Nephron progenitor cell (in vitro differentiated cells): ENCODE measurements at regions not wholly inside any gene's neighbourhood (a gene's known extent, or its start where the extent isn't known, plus 50 kb on each side); places are given as distances from the start of the nearest gene placed in this dataset.
"Not testable (repeated sequence)": the region's sequence is repeated elsewhere in the genome, so short reads cannot be mapped to it uniquely, and the experiment has no call there.

Experiments
- DNase-seq: peaks from one replicate; pipeline ENCODE4 v3.0.0; 2021
- H3K27ac Mint-ChIP-seq: 2 replicates; pipeline ENCODE4 v1.8.0; 2021; ENCODE audit warnings: mild to moderate bottlenecking, moderate library complexity, mixed read lengths
- H3K27me3 Mint-ChIP-seq: 2 replicates; pipeline ENCODE4 v1.8.0; 2021; ENCODE audit warnings: mild to moderate bottlenecking, low read depth, mixed read lengths; ENCODE audit not compliant: poor library complexity
- H3K36me3 Mint-ChIP-seq: 2 replicates; pipeline ENCODE4 v1.8.0; 2021; ENCODE audit warnings: low read depth, mixed read lengths
- H3K4me1 Mint-ChIP-seq: 2 replicates; pipeline ENCODE4 v1.8.0; 2021; ENCODE audit warnings: mixed read lengths
- H3K4me3 Mint-ChIP-seq: 2 replicates; pipeline ENCODE4 v1.8.0; 2021; ENCODE audit warnings: mild to moderate bottlenecking, moderate library complexity, mixed read lengths
- H3K9me3 Mint-ChIP-seq: 2 replicates; pipeline ENCODE4 v1.8.0; 2021; ENCODE audit warnings: mild to moderate bottlenecking, moderate library complexity, mixed read lengths
- CTCF ChIP-seq: fragments of 200-600 bp; sonication (generic); IDR thresholded peaks from 2 replicates; pipeline ENCODE4 v1.5.0; 2021; ENCODE audit warnings: antibody characterized with exemption

- no peak overlapping the region for H3K4me3 Mint-ChIP-seq
- no peak for TF ChIP-seq CTCF
- no peak overlapping the region for H3K27ac Mint-ChIP-seq
- H3K36me3 Mint-ChIP-seq: no peaks in the 10 kb centered on the region
- H3K9me3 Mint-ChIP-seq: no peaks in the 10 kb centered on the region
- no peaks in the 10 kb centered on the region for H3K4me1 Mint-ChIP-seq
- no peak for DNase-seq
- H3K27me3 Mint-ChIP-seq: no peaks in the 10 kb centered on the region
These were observed 411.9 kb upstream of the ARRDC3 start for GRCh38 chr5:91794856-91795548.

- H3K27me3 Mint-ChIP-seq: no peaks in the 10 kb centered on the region
- DNase-seq: no peak
- H3K4me1 Mint-ChIP-seq: no peaks in the 10 kb centered on the region
- TF ChIP-seq CTCF: no peak
- H3K9me3 Mint-ChIP-seq: no peaks in the 10 kb centered on the region
- no peak overlapping the region for H3K27ac Mint-ChIP-seq
- H3K4me3 Mint-ChIP-seq: no peak overlapping the region
- H3K36me3 Mint-ChIP-seq: no peaks in the 10 kb centered on the region
These were observed 411.3 kb upstream of the ARRDC3 start for GRCh38 chr5:91794455-91794854.

GRCh38 chr5:91787718-91788117 is 404.6 kb upstream of the ARRDC3 start:
- TF ChIP-seq CTCF: no peak
- Mint-ChIP-seq H3K4me3 (no peak overlapping the region), H3K27ac (no peak overlapping the region), H3K27me3 (no peaks in the 10 kb centered on the region), H3K4me1 (no peaks in the 10 kb centered on the region), H3K36me3 (no peaks in the 10 kb centered on the region), H3K9me3 (no peaks in the 10 kb centered on the region)
- DNase-seq: no peak

GRCh38 chr5:91777671-91778070 is 394.6 kb upstream of the ARRDC3 start:
- Mint-ChIP-seq H3K27ac (no peak overlapping the region), H3K4me3 (no peak overlapping the region), H3K36me3 (no peaks in the 10 kb centered on the region), H3K27me3 (peaks cover 5% of the 10 kb centered on the region), H3K9me3 (no peaks in the 10 kb centered on the region), H3K4me1 (peaks cover 9% of the 10 kb centered on the region)
- no peak for TF ChIP-seq CTCF
- DNase-seq: no peak

GRCh38 chr5:91776249-91776648 is 393.1 kb upstream of the ARRDC3 start:
- no peaks in the 10 kb centered on the region for H3K36me3 Mint-ChIP-seq
- no peak for DNase-seq
- H3K4me3 Mint-ChIP-seq: no peak overlapping the region
- H3K4me1 Mint-ChIP-seq: peaks cover 9% of the 10 kb centered on the region
- H3K27me3 Mint-ChIP-seq: peaks cover 5% of the 10 kb centered on the region
- TF ChIP-seq CTCF: no peak
- H3K9me3 Mint-ChIP-seq: no peaks in the 10 kb centered on the region
- H3K27ac Mint-ChIP-seq: no peak overlapping the region

- Mint-ChIP-seq H3K27me3 (peaks cover 5% of the 10 kb centered on the region), H3K27ac (no peak overlapping the region), H3K4me1 (no peaks in the 10 kb centered on the region), H3K4me3 (no peak overlapping the region), H3K36me3 (no peaks in the 10 kb centered on the region), H3K9me3 (no peaks in the 10 kb centered on the region)
- TF ChIP-seq CTCF: no peak
- DNase-seq: no peak
These were observed 387.3 kb upstream of the ARRDC3 start for GRCh38 chr5:91770400-91770799.

GRCh38 chr5:91757383-91757782 is 374.3 kb upstream of the ARRDC3 start:
- not testable (repeated sequence) for H3K4me1 Mint-ChIP-seq, DNase-seq, H3K27me3 Mint-ChIP-seq, H3K4me3 Mint-ChIP-seq, H3K27ac Mint-ChIP-seq, H3K36me3 Mint-ChIP-seq
- peaks cover 10% of the 10 kb centered on the region for H3K9me3 Mint-ChIP-seq
